GM23338 (cell line): ENCODE measurements at regions not wholly inside any gene's neighbourhood (a gene's known extent, or its start where the extent isn't known, plus 50 kb on each side); places are given as distances from the start of the nearest gene placed in this dataset.

Experiments used
- ATAC-seq: fragments of 200-7000 bp; cut with Tn5 transposase; 3 replicates; pipeline ENCODE4 v1.9.1; 2020
- DNase-seq: peaks from one replicate; pipeline ENCODE4 v3.0.0-alpha.2; 2015; ENCODE audit warnings: low spot score
- H2AFZ ChIP-seq: fragments of 200-600 bp; sonication (generic); 2 replicates; pipeline ENCODE4 v1.8.0; 2016; ENCODE audit warnings: antibody characterized with exemption, mild to moderate bottlenecking, moderate library complexity
- H3F3A ChIP-seq: fragments of 200-600 bp; sonication (generic); replicated peaks from 2 replicates; pipeline ENCODE4 v1.8.0; 2017; ENCODE audit warnings: antibody characterized with exemption, mixed run types, low read depth
- H3K27ac ChIP-seq: fragments of 200-600 bp; sonication (generic); 2 replicates; pipeline ENCODE4 v1.6.1; 2016; ENCODE audit warnings: low read depth
- H3K27me3 ChIP-seq: fragments of 200-600 bp; sonication (generic); 2 replicates; pipeline ENCODE4 v1.8.0; 2016; ENCODE audit warnings: mild to moderate bottlenecking, mixed run types, moderate library complexity; ENCODE audit not compliant: insufficient read depth
- H3K36me3 ChIP-seq: fragments of 200-600 bp; sonication (generic); 2 replicates; pipeline ENCODE4 v1.8.0; 2016; ENCODE audit warnings: mild to moderate bottlenecking; ENCODE audit not compliant: insufficient read depth
- H3K4me1 ChIP-seq: fragments of 200-600 bp; sonication (generic); 2 replicates; pipeline ENCODE4 v1.8.0; 2016; ENCODE audit warnings: mild to moderate bottlenecking, moderate library complexity; ENCODE audit not compliant: insufficient read depth
- H3K4me2 ChIP-seq: fragments of 200-600 bp; sonication (generic); 2 replicates; pipeline ENCODE4 v1.7.1; 2017; ENCODE audit warnings: mixed run types
- H3K4me3 ChIP-seq: fragments of 200-600 bp; sonication (generic); 2 replicates; pipeline ENCODE4 v1.6.1; 2016; ENCODE audit warnings: mixed run types
- H3K79me2 ChIP-seq: fragments of 200-600 bp; sonication (generic); replicated peaks from 2 replicates; pipeline ENCODE4 v1.8.0; 2017; ENCODE audit warnings: mild to moderate bottlenecking; ENCODE audit not compliant: insufficient read depth
- H3K9me2 ChIP-seq: fragments of 200-600 bp; sonication (generic); 2 replicates; pipeline ENCODE4 v1.8.0; 2017; ENCODE audit not compliant: insufficient read depth
- H4K20me1 ChIP-seq: fragments of 200-600 bp; sonication (generic); replicated peaks from 2 replicates; pipeline ENCODE4 v1.8.0; 2017; ENCODE audit warnings: mild to moderate bottlenecking; ENCODE audit not compliant: insufficient read depth
- H3K27ac Mint-ChIP-seq: 2 replicates; pipeline ENCODE4 v1.8.0; 2020; ENCODE audit warnings: inconsistent platforms, mild to moderate bottlenecking, moderate library complexity, mixed read lengths
- H3K27me3 Mint-ChIP-seq: 3 replicates; pipeline ENCODE4 v1.8.0; 2022; ENCODE audit warnings: low read depth, mild to moderate bottlenecking, moderate library complexity, mixed read lengths, inconsistent platforms; ENCODE audit not compliant: insufficient read depth, poor library complexity
- H3K36me3 Mint-ChIP-seq: 3 replicates; pipeline ENCODE4 v1.8.0; 2021; ENCODE audit warnings: low read depth, mild to moderate bottlenecking, inconsistent platforms, moderate library complexity, mixed read lengths
- H3K4me1 Mint-ChIP-seq: 3 replicates; pipeline ENCODE4 v1.8.0; 2020; ENCODE audit warnings: mild to moderate bottlenecking, inconsistent platforms, mixed read lengths
- H3K4me3 Mint-ChIP-seq: 3 replicates; pipeline ENCODE4 v1.8.0; 2021; ENCODE audit warnings: moderate library complexity, mild to moderate bottlenecking, inconsistent platforms, mixed read lengths
- H3K9me3 Mint-ChIP-seq: 3 replicates; pipeline ENCODE4 v1.8.0; 2020; ENCODE audit warnings: moderate library complexity, mild to moderate bottlenecking, inconsistent platforms, mixed read lengths
- CREB1 ChIP-seq: fragments of 250-450 bp; sonication (Bioruptor Pico); IDR thresholded peaks from 2 replicates; pipeline ENCODE4 v1.5.0; 2020; ENCODE audit warnings: low read depth, mild to moderate bottlenecking, moderate library complexity
- ETS1 ChIP-seq: IDR thresholded peaks from 2 replicates; pipeline ENCODE4 v1.6.1; 2016; ENCODE audit warnings: antibody characterized with exemption
- EZH2 ChIP-seq: fragments of 200-600 bp; sonication (generic); IDR thresholded peaks from one replicate; pipeline ENCODE4 v1.8.0; 2017; ENCODE audit warnings: antibody characterized with exemption, mild to moderate bottlenecking, low read depth; ENCODE audit not compliant: unreplicated experiment
- JUNB ChIP-seq: IDR thresholded peaks from one replicate; pipeline ENCODE4 v1.6.1; 2016; ENCODE audit warnings: antibody characterized with exemption; ENCODE audit not compliant: unreplicated experiment
- NANOG ChIP-seq: IDR thresholded peaks from 2 replicates; pipeline ENCODE4 v1.6.1; 2016; ENCODE audit warnings: antibody characterized with exemption, borderline replicate concordance
- POLR2AphosphoS5 ChIP-seq: IDR thresholded peaks from 2 replicates; pipeline ENCODE4 v1.6.1; 2016; ENCODE audit warnings: antibody characterized with exemption, low read depth
- STAT1 ChIP-seq: IDR thresholded peaks from one replicate; pipeline ENCODE4 v1.6.1; 2016; ENCODE audit warnings: antibody characterized with exemption; ENCODE audit not compliant: unreplicated experiment
- ZNF114 ChIP-seq: fragments of 250-450 bp; sonication (Bioruptor Pico); IDR thresholded peaks from 2 replicates; pipeline ENCODE4 v1.5.0; 2020; ENCODE audit warnings: mild to moderate bottlenecking, moderate library complexity
- ZNF331 ChIP-seq: fragments of 250-450 bp; sonication (Bioruptor Pico); IDR thresholded peaks from 2 replicates; pipeline ENCODE4 v1.5.0; 2020; ENCODE audit warnings: low read depth, mild to moderate bottlenecking, moderate library complexity
- ZNF462 ChIP-seq: fragments of 250-450 bp; sonication (Bioruptor Pico); IDR thresholded peaks from 2 replicates; pipeline ENCODE4 v1.5.0; 2020; ENCODE audit warnings: mild to moderate bottlenecking, moderate library complexity
- TF ChIP-seq, protein P1 (sequence below), 2 experiments: fragments of 200-600 bp in 1 of 2; sonication (generic) in 1 of 2; conservative IDR thresholded peaks; 2 replicates each; pipeline versions ENCODE4 v1.5.1 to v1.6.1; 2016 to 2017; ENCODE audit warnings: antibody characterized with exemption in 2 of 2, low read depth in 2 of 2, mild to moderate bottlenecking in 2 of 2, moderate library complexity in 1 of 2

DNA sequence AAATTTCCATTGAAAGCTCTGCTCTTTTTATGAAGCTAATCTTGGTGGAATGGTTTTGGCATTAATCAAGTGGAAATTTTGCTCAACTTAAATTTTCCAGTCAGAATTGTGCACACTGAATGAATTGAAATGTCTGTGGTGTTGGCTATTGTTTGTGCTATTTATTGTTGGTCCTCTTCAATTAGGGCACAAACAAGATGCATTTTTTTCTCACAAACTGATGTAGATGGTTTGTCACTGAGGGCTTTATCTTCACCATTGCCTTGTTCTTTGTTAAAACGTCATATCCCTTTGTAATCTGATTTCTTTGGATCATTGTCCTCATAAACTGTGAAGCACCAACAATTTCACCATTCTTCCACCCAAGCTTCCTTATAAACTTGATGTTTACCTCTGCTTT is 152.1 kb upstream of the RHOBTB1 start:
- Mint-ChIP-seq H3K27me3 (no peaks in the 10 kb centered on the region), H3K27ac (no peak overlapping the region), H3K4me3 (no peak overlapping the region), H3K9me3 (no peaks in the 10 kb centered on the region), H3K36me3 (no peaks in the 10 kb centered on the region), H3K4me1 (peaks cover 19% of the 10 kb centered on the region; the same call in 2 of the 3 replicates)
- DNase-seq (no peak), ATAC-seq (no peak)
- H4K20me1 ChIP-seq = no peaks in the 10 kb centered on the region
- 0 out of 2 replicates have a peak, but pooled peaks cover 7% of the 10 kb centered on the region for H3K9me2 ChIP-seq
- H2AFZ ChIP-seq = no peak overlapping the region
- H3K27ac ChIP-seq = no peak overlapping the region
- peaks cover 6% of the 10 kb centered on the region for H3K4me1 ChIP-seq
- H3K36me3 ChIP-seq = no peaks in the 10 kb centered on the region
- no peaks in the 10 kb centered on the region for H3K27me3 ChIP-seq
- no peak overlapping the region for H3K4me3 ChIP-seq
- H3K79me2 ChIP-seq = no peaks in the 10 kb centered on the region
- H3K4me2 ChIP-seq = no peak overlapping the region
- TF ChIP-seq ZNF331 (no peak), CREB1 (CRISPR knock-in tag) (no peak), EZH2 (no peak), NANOG (no peak), STAT1 (no peak), POLR2AphosphoS5 (no peak), ZNF114 (CRISPR knock-in tag) (no peak), ZNF462 (CRISPR knock-in tag) (no peak)
- no peaks in the 10 kb centered on the region for H3F3A ChIP-seq

DNA sequence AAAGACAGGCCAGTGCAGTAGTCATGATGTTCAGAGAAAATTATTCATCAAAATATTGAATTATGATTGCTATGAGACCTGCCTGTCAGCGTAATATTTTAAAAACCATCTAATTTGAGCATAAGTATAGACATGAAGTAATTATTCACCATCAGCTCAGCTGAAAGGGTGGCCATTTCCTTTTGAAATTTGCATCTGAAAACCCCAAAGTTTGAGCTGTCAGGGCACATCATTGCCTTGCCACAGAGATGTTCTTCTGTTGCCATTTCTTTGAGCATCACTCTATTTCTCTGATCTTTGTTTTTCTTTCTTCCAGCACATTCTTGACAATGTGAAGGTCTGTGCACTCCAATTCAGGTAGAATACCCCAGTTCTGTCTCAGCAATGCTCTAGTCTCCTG is 147.5 kb upstream of the RHOBTB1 start:
- H3K4me1 Mint-ChIP-seq = peaks cover 21% of the 10 kb centered on the region; the same call in 2 of the 3 replicates
- H3K4me3 ChIP-seq = no peak overlapping the region
- no peak overlapping the region for H3K4me2 ChIP-seq
- no peaks in the 10 kb centered on the region for H3K27me3 Mint-ChIP-seq
- H3K27ac Mint-ChIP-seq = no peak overlapping the region
- ATAC-seq (no peak), DNase-seq (no peak)
- H3K27me3 ChIP-seq = no peaks in the 10 kb centered on the region
- H3K36me3 Mint-ChIP-seq = no peaks in the 10 kb centered on the region
- H3K27ac ChIP-seq = no peak overlapping the region
- H3K9me2 ChIP-seq = 0 out of 2 replicates have a peak, but pooled peaks cover 7% of the 10 kb centered on the region
- no peaks in the 10 kb centered on the region for H3K9me3 Mint-ChIP-seq
- H2AFZ ChIP-seq = no peak overlapping the region
- no peaks in the 10 kb centered on the region for H3K79me2 ChIP-seq
- H3F3A ChIP-seq = no peaks in the 10 kb centered on the region
- H3K4me3 Mint-ChIP-seq = no peak overlapping the region
- H4K20me1 ChIP-seq = no peaks in the 10 kb centered on the region
- peaks cover 6% of the 10 kb centered on the region for H3K4me1 ChIP-seq
- no peaks in the 10 kb centered on the region for H3K36me3 ChIP-seq
- TF ChIP-seq, protein P1, sequence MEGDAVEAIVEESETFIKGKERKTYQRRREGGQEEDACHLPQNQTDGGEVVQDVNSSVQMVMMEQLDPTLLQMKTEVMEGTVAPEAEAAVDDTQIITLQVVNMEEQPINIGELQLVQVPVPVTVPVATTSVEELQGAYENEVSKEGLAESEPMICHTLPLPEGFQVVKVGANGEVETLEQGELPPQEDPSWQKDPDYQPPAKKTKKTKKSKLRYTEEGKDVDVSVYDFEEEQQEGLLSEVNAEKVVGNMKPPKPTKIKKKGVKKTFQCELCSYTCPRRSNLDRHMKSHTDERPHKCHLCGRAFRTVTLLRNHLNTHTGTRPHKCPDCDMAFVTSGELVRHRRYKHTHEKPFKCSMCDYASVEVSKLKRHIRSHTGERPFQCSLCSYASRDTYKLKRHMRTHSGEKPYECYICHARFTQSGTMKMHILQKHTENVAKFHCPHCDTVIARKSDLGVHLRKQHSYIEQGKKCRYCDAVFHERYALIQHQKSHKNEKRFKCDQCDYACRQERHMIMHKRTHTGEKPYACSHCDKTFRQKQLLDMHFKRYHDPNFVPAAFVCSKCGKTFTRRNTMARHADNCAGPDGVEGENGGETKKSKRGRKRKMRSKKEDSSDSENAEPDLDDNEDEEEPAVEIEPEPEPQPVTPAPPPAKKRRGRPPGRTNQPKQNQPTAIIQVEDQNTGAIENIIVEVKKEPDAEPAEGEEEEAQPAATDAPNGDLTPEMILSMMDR (conservative IDR thresholded peaks at IDR 0.05; ENCODE audit: low read depth in 2 of 2) = no peak
- no peak for TF ChIP-seq EZH2
- no peak for TF ChIP-seq ZNF331
- TF ChIP-seq POLR2AphosphoS5 = no peak
- TF ChIP-seq ETS1 = no peak
- TF ChIP-seq JUNB = no peak
